SK-N-SH (cell line): ENCODE measurements at regions not wholly inside any gene's neighbourhood (a gene's known extent, or its start where the extent isn't known, plus 50 kb on each side); places are given as distances from the start of the nearest gene placed in this dataset.
"Not testable (repeated sequence)": the region's sequence is repeated elsewhere in the genome, so short reads cannot be mapped to it uniquely, and the experiment has no call there.

ENCODE experiments used
- CTCF ChIA-PET: fragments of 300-600, 350-600 bp; formaldehyde crosslinking; extraction: SDS; loops from one replicate; lab custom pipeline; 2021; lab: Yijun Ruan, JAX
- POLR2A ChIA-PET: fragments of 350-600 bp; sonication (Branson Sonifier 250); formaldehyde crosslinking; extraction: SDS; loops from one replicate; lab custom pipeline; 2020; ENCODE audit warnings: antibody characterized with exemption, inconsistent platforms; lab: Yijun Ruan, JAX
- DNase-seq: peaks from one replicate; pipeline ENCODE4 v3.0.0; 2012
- H2AFZ ChIP-seq: fragments of 200-600 bp; sonication (generic); 2 replicates; pipeline ENCODE4 v1.8.1; 2016; ENCODE audit warnings: antibody characterized with exemption, mild to moderate bottlenecking, low read depth
- H3F3A ChIP-seq: fragments of 200-600 bp; sonication (generic); replicated peaks from 2 replicates; pipeline ENCODE3; 2016; ENCODE audit warnings: antibody characterized with exemption, mild to moderate bottlenecking; ENCODE audit not compliant: insufficient read depth
- H3K27ac ChIP-seq, 2 experiments: fragments of 200-500 bp in 1 of 2; fragments of 200-600 bp in 1 of 2; sonication (Bioruptor generic) in 1 of 2; sonication (generic), shearing (Covaris generic) in 1 of 2; 2 replicates each; pipeline versions ENCODE4 v1.5.1 to v1.6.1; 2014 to 2016; ENCODE audit warnings: low read depth in 2 of 2, inconsistent platforms in 1 of 2, low read length in 1 of 2, mild to moderate bottlenecking in 1 of 2, mixed read lengths in 1 of 2
- H3K27me3 ChIP-seq: fragments of 200-600 bp; sonication (generic), shearing (Covaris generic); 2 replicates; pipeline ENCODE4 v1.6.1; 2016; ENCODE audit warnings: mixed run types; ENCODE audit not compliant: insufficient read depth
- H3K36me3 ChIP-seq, 2 experiments: fragments of 200-500 bp in 1 of 2; fragments of 200-600 bp in 1 of 2; sonication (Bioruptor generic) in 1 of 2; sonication (generic) in 1 of 2; replicated peaks in 1 of 2; 2 replicates each; pipeline versions ENCODE3 to v1.5.1; 2014 to 2016; ENCODE audit warnings: low read length in 1 of 2, mild to moderate bottlenecking in 1 of 2; ENCODE audit not compliant: insufficient read depth in 2 of 2, control insufficient read depth in 1 of 2
- H3K4me1 ChIP-seq, 2 experiments: fragments of 200-500 bp in 1 of 2; fragments of 200-600 bp in 1 of 2; sonication (Bioruptor generic) in 1 of 2; sonication (generic), shearing (Covaris generic) in 1 of 2; 2 replicates each; pipeline versions ENCODE4 v1.5.1 to v1.6.1; 2014 to 2016; ENCODE audit warnings: low read depth in 1 of 2, low read length in 1 of 2, mixed run types in 1 of 2; ENCODE audit not compliant: insufficient read depth in 2 of 2, control insufficient read depth in 1 of 2
- H3K4me2 ChIP-seq: fragments of 200-600 bp; sonication (generic), shearing (Covaris generic); 2 replicates; pipeline ENCODE4 v1.6.1; 2017; ENCODE audit warnings: mixed run types
- H3K4me3 ChIP-seq, 2 experiments: fragments of 200-500 bp in 1 of 2; fragments of 200-600 bp in 1 of 2; sonication (Bioruptor generic) in 1 of 2; sonication (generic), shearing (Covaris generic) in 1 of 2; 2 replicates each; pipeline versions ENCODE4 v1.5.1 to v1.8.1; 2014 to 2016; ENCODE audit warnings: low read depth in 2 of 2, inconsistent platforms in 1 of 2, low read length in 1 of 2, mild to moderate bottlenecking in 1 of 2, mixed read lengths in 1 of 2, moderate library complexity in 1 of 2
- H3K79me2 ChIP-seq: fragments of 200-600 bp; sonication (generic); 2 replicates; pipeline ENCODE4 v1.8.1; 2017; ENCODE audit warnings: mild to moderate bottlenecking; ENCODE audit not compliant: insufficient read depth
- H3K9ac ChIP-seq: fragments of 200-600 bp; sonication (generic); 2 replicates; pipeline ENCODE4 v1.6.1; 2017; ENCODE audit warnings: mixed run types
- H3K9me2 ChIP-seq: fragments of 200-600 bp; sonication (generic); 2 replicates; pipeline ENCODE4 v1.6.1; 2017; ENCODE audit warnings: mixed run types
- H3K9me3 ChIP-seq: fragments of 200-600 bp; sonication (generic); 2 replicates; pipeline ENCODE4 v1.6.1; 2017; ENCODE audit warnings: mixed run types, mild to moderate bottlenecking, moderate library complexity
- H4K20me1 ChIP-seq: fragments of 200-600 bp; sonication (generic); 2 replicates; pipeline ENCODE4 v1.6.1; 2017; ENCODE audit warnings: mild to moderate bottlenecking, mixed run types; ENCODE audit not compliant: insufficient read depth
- ELF1 ChIP-seq: IDR thresholded peaks from 2 replicates; pipeline ENCODE4 v1.4.0; 2012
- EZH2phosphoT487 ChIP-seq: fragments of 200-600 bp; sonication (generic); IDR thresholded peaks from 2 replicates; pipeline ENCODE4 v1.6.1; 2017; ENCODE audit warnings: low read depth, mixed run types, mild to moderate bottlenecking, antibody characterized with exemption, moderate library complexity, borderline replicate concordance
- MEF2A ChIP-seq: IDR thresholded peaks from 2 replicates; pipeline ENCODE4 v1.4.0; 2012; ENCODE audit warnings: low read depth, borderline replicate concordance
- POLR2AphosphoS5 ChIP-seq: IDR thresholded peaks from 2 replicates; pipeline ENCODE4 v1.6.1; 2012; ENCODE audit warnings: low read depth, low read length
- TEAD4 ChIP-seq: IDR thresholded peaks from 2 replicates; pipeline ENCODE4 v1.4.0; 2012; ENCODE audit warnings: mild to moderate bottlenecking, borderline replicate concordance; ENCODE audit not compliant: insufficient read depth
- USF1 ChIP-seq: IDR thresholded peaks from 2 replicates; pipeline ENCODE4 v1.4.0; 2012; ENCODE audit warnings: low read depth, borderline replicate concordance
- WGBS: methylation state at CpG from one replicate; pipeline ENCODE4 v1.1.6; 2017; ENCODE audit warnings: low lambda C conversion rate; 5-methylcytosine and 5-hydroxymethylcytosine counted together
- TF ChIP-seq, protein P1 (sequence below): IDR thresholded peaks from 2 replicates; pipeline ENCODE4 v1.4.0; 2012; ENCODE audit warnings: low read depth, borderline replicate concordance
- TF ChIP-seq, protein P2 (sequence below): fragments of 200-600 bp; sonication (generic); IDR thresholded peaks from 2 replicates; pipeline ENCODE4 v1.6.1; 2017; ENCODE audit warnings: antibody characterized with exemption, mild to moderate bottlenecking, moderate library complexity

DNA sequence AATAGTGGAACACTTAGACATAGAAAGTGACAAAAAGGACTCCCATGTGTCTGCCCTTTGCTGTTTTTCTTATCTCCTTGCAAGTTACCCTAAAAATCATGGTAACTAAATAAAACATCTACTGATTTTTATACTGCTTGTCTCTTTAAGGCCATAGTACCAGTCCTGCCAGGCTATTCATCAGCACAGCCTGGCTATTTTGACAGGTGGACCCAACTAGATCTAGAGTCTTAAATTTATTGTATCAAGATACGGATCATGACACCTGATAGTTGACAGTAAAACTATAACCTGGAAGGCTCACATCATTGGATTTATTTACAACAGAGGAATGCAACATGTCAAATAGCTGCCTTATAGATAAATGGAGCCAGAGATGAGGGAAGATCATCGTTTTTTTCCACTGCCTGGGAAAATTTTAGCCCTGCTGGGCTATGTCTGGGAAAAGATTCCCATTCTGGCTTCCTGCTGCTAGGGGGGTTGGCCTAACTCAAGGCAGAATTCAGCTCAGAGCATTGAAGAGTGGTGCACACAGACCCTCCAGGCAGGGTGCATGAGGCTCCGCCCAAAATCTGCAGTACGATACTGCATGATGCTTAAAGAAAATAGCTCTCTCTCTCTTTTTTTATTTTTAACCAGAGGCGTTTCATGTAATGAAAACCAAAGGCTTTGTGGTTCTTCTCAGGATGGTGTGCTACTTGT, 292.0 kb upstream of the FZD8 start:
- CTCF ChIA-PET = no interaction called here
- H3K27ac ChIP-seq = no peak overlapping the region
- no peak for DNase-seq
- no peaks in the 10 kb centered on the region for H3K9me2 ChIP-seq
- H3F3A ChIP-seq = no peaks in the 10 kb centered on the region
- H3K4me2 ChIP-seq = no peak overlapping the region
- H3K27me3 ChIP-seq = no peaks in the 10 kb centered on the region
- no peak overlapping the region for H3K4me3 ChIP-seq
- TF ChIP-seq, protein P1, sequence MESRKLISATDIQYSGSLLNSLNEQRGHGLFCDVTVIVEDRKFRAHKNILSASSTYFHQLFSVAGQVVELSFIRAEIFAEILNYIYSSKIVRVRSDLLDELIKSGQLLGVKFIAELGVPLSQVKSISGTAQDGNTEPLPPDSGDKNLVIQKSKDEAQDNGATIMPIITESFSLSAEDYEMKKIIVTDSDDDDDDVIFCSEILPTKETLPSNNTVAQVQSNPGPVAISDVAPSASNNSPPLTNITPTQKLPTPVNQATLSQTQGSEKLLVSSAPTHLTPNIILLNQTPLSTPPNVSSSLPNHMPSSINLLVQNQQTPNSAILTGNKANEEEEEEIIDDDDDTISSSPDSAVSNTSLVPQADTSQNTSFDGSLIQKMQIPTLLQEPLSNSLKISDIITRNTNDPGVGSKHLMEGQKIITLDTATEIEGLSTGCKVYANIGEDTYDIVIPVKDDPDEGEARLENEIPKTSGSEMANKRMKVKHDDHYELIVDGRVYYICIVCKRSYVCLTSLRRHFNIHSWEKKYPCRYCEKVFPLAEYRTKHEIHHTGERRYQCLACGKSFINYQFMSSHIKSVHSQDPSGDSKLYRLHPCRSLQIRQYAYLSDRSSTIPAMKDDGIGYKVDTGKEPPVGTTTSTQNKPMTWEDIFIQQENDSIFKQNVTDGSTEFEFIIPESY = no peak
- TF ChIP-seq MEF2A = no peak
- TF ChIP-seq USF1 = no peak
- TF ChIP-seq ELF1 = no peak
- TF ChIP-seq TEAD4 = no peak
- TF ChIP-seq, protein P2, sequence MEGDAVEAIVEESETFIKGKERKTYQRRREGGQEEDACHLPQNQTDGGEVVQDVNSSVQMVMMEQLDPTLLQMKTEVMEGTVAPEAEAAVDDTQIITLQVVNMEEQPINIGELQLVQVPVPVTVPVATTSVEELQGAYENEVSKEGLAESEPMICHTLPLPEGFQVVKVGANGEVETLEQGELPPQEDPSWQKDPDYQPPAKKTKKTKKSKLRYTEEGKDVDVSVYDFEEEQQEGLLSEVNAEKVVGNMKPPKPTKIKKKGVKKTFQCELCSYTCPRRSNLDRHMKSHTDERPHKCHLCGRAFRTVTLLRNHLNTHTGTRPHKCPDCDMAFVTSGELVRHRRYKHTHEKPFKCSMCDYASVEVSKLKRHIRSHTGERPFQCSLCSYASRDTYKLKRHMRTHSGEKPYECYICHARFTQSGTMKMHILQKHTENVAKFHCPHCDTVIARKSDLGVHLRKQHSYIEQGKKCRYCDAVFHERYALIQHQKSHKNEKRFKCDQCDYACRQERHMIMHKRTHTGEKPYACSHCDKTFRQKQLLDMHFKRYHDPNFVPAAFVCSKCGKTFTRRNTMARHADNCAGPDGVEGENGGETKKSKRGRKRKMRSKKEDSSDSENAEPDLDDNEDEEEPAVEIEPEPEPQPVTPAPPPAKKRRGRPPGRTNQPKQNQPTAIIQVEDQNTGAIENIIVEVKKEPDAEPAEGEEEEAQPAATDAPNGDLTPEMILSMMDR = no peak
- TF ChIP-seq POLR2AphosphoS5 = no peak
- H3K36me3 ChIP-seq = no peaks in the 10 kb centered on the region
- no peaks in the 10 kb centered on the region for H3K79me2 ChIP-seq
- WGBS = 59% methylated on average over 5 of the region's 5 CpGs
- H3K9ac ChIP-seq = no peak overlapping the region
- POLR2A ChIA-PET = no interaction called here
- no peak overlapping the region for H2AFZ ChIP-seq
- H3K4me1 ChIP-seq = no peaks in the 10 kb centered on the region
- H4K20me1 ChIP-seq = no peaks in the 10 kb centered on the region
- H3K9me3 ChIP-seq = no peaks in the 10 kb centered on the region

DNA sequence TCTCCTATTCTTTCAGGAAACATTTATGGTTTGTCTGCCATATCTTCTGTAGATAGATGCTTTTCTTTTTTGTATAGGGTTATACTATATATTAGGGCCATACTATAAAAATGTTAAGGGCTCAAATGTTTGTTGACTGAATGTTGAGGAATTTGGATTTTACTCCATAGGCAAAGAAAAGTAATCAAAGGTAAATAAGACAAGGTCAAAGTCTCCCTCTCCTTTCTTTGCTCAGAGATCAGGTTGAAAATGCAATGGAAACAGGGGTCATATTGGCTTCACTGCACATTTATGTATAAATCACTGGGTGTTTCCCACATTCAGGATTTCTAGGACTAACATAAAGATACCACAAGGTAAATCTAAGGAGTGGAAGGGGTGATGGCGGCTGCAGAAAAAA, 291.4 kb upstream of the FZD8 start:
- H3K79me2 ChIP-seq = no peaks in the 10 kb centered on the region
- H3K27me3 ChIP-seq = no peaks in the 10 kb centered on the region
- H3K27ac ChIP-seq = no peak overlapping the region
- no peaks in the 10 kb centered on the region for H4K20me1 ChIP-seq
- DNase-seq = no peak
- whole genome bisulfite sequencing = 70% methylated on average over 1 of the region's 1 CpG
- no peak for TF ChIP-seq EZH2phosphoT487
- TF ChIP-seq, all 33 proteins: peak for 0
- Histone ChIP-seq H3K4me2 (no peak overlapping the region), H2AFZ (no peak overlapping the region), H3K9me3 (no peaks in the 10 kb centered on the region), H3K4me3 (no peak overlapping the region), H3F3A (no peaks in the 10 kb centered on the region), H3K9me2 (no peaks in the 10 kb centered on the region), H3K9ac (no peak overlapping the region), H3K36me3 (no peaks in the 10 kb centered on the region), H3K4me1 (no peaks in the 10 kb centered on the region)
- ChIA-PET POLR2A (no interaction called here), CTCF (no interaction called here)

DNA sequence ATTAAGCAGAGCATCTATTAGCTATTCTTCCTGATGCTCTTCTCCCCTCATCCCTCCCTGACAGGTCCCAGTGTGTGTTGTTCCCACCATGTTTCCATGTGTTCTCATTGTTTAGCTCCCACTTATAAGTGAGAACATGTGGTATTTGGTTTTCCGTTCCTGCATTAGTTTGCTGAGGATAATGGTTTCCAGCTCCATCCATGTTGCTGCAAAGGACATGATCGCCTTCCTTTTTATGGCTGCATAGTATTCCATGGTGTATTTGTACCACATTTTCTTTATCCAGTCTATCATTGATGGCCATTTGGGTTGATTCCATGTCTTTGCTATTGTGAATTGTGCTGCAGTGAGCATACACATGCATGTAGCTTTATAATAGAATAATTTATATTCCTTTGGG, 287.9 kb upstream of the FZD8 start:
- POLR2A ChIA-PET, H2AFZ ChIP-seq, H3K27ac ChIP-seq, H4K20me1 ChIP-seq, H3K4me3 ChIP-seq, H3K4me2 ChIP-seq, H3K27me3 ChIP-seq, H3K79me2 ChIP-seq, H3K4me1 ChIP-seq, CTCF ChIA-PET, H3K9me3 ChIP-seq, H3K9ac ChIP-seq, H3K9me2 ChIP-seq, H3K36me3 ChIP-seq, H3F3A ChIP-seq, DNase-seq: not testable (repeated sequence)
- 72% methylated on average over 2 of the region's 2 CpGs for WGBS
